Kidney glomerular epithelial cell (primary cell): ENCODE measurements at regions not wholly inside any gene's neighbourhood (a gene's known extent, or its start where the extent isn't known, plus 50 kb on each side); places are given as distances from the start of the nearest gene placed in this dataset.

Experiments
- DNase-seq: peaks from one replicate; lab custom pipeline; 2025; lab: John Stamatoyannopoulos, UW

DNA sequence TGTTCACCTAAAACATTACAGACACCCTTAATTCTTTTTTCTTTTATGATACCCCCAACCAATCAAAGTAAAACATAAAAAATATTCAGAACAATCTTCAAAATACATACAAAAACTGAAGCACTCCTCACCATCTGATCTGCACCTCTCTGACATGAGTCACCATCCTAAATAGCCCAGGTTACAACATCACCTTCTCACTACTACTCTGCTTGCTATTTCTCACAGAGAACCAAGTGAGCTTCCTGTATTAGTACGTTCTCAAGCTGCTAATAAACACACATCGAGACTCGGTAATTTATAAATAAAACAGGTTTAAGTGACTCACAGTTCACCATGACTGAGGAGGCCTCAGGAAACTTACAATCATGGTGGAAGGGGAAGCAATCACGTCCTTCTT, 183.5 kb downstream of the CBLN2 start:
- DNase-seq: no peak

DNA sequence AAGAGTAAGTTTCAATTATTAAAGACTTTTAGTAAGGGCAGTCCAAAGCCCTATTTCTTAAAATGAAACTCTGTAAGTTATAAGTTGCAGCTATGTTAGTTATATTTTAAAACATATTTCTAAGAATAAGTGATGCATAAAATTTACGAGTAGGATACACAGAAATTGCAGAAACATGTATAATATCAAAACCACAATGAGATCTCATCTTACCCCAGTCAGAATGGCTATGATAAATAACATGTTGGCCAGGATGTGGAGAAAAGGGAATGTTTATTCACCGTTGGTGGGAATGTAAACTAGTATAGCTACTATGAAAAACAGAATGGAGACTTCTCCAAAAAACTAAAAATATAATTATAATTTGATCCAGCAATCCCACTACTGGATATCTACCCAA, 201.2 kb downstream of the CBLN2 start:
- no peak for DNase-seq

DNA sequence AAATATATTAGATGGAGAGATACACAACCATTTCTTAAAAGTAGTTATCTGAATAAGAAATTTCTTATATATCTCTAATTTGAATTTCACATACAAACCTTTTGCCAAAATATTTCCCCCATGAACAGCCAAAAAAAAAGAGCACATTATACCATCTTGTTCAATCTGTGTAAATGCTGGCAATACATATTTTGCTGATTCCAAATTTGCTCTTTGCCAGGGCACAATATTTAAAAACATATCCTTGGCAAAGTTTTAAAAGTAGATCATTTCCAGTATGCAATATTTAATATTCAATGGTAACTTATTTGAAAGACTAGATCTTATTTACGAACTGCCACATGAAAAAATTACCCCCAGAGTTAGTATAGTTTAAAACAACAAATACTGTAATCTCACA, 204.2 kb downstream of the CBLN2 start:
- DNase-seq: no peak

DNA sequence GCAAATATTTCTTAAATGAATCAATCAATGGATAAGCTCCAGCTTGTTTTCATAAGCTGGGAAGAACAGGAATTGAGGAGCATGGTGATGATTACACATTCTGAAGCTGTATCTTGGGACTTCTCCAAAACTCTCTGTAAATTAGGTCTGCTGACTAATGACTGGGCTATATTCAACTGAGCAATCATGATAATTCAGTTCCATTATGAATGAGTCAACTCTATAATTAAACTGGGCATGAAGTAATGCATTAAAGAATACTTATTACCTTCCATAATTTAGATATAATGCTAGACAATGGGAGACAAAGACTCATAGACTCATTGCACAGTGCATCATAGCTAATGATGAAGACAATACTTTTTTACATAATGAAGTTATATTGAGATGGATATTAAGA, 207.4 kb downstream of the CBLN2 start:
- DNase-seq: no peak

DNA sequence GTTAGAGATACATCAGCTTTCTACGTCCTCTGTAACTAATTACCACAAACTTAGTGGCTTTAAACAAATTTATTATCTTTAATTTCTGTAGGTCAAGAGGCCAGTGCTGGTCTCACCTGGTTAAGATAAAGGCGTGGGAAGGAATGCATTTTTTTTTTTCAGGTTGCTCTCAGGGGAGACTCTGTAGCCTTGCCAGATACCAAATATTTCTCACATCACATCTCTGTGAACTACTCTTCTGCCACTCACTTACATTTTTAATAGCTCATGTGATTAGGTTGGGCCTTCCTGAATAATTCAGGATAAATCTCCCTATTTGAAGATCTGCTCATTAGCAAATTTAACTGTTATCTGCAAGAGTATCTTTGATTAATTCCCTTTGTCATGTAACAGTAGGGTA, 214.6 kb downstream of the CBLN2 start:
- no peak for DNase-seq

DNA sequence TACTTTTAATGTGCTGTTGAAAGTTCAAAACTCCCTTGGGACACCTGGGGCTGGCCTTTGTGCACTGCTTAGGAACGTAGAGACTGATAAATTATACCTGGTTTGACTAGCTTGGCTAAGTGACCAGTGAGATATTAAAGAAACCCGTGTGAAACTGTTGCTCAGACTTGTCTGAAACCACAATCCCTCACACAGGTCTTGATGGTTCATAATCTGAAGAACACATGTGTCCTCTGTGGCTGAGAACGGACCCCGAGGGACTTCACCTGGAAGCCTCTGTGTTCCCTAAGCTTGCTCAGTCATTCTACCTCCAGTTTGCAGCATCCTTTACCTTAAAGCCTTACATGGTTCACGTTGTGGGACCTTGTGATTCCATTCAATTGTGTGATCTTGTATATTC, 218.8 kb downstream of the CBLN2 start:
- no peak for DNase-seq

DNA sequence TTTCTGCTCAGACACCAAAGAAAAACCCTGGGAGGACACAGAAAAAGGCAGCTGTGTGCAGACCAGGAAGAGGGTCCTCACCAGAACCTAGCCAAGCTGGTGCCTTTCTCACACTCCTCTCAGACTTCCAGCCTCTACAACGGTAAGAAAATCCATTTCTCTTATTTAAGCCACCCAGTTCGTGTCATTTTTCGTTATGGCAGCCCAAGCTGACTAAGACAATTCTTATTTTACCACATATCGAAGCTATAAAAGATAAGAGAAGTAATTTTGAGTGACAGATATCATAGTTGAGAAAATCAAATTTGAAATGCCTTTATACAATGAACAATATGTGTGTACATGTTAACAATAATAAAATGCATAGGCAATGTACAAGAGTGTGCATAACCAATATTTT, 219.5 kb downstream of the CBLN2 start:
- no peak for DNase-seq

DNA sequence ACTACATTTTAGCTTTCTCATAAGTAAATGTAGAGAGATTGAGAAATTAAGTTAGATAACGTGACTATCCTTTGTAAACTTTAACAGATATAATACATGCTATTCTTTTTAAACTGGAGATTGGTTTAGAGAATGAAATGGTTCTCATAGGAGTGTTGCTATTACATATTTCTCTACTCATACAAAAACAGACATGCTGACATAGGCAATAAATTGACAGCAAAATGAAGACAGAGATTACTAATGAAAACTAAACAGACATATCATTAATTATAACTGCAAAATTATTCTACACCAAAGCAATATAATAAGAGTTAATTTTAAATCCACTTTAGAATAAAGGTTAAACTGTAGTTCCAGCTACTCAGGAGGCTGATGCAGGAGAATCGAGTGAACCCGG, 227.6 kb downstream of the CBLN2 start:
- no peak for DNase-seq

DNA sequence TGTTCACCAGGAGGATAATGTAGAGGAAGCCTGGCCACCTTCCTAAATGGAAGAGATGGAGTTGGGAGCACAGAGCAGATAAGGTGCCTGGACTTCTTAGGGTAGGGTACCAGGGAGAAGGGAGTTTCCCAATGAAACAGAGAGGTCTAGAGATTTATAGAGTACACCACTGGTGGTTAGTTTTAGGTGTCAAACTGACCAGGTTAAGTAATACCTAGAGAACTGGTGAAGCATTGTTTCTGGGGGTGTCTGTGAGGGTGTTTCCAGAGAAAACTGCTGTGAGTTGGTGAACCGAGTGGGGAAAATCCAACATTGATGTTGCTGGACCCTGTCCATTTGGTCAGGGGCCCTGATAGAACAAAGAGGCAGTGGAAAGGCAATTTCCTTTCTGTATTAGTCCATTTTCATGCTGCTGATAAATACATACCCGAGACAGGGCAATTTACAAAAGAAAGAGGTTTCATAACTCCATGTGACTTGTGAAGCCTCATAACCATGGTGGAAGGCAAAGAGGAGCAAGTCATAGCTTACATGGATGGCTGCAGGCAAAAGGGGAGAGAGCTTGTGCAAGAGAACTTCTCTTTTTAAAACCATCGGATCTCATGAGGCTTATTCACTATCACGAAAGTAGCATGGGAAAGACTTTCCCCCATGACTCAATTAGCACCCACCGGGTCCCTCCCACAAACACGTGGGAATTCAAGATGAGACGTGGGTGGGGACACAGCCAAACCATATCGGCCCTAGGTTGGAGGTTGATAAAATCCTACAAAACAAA, 260.8 kb downstream of the CBLN2 start:
- no peak for DNase-seq

DNA sequence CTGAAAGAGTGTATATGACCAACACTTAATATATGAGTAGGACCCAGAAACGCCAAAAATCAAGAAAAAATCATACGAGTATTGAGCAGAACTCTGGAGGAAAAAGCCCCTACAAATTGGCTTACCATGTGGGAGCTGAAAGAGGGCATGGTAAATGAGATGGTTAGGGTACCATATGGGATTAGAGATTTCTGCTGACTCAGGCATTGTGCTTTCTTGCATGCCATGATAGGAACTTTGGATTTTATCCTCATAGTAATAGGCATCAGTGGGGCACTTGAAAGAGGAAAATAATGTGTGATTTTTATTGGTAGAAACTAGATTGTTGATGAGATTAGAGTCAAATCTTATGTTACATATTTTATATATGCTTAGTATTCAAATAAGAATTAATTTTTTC, 271.1 kb downstream of the CBLN2 start:
- DNase-seq: no peak

DNA sequence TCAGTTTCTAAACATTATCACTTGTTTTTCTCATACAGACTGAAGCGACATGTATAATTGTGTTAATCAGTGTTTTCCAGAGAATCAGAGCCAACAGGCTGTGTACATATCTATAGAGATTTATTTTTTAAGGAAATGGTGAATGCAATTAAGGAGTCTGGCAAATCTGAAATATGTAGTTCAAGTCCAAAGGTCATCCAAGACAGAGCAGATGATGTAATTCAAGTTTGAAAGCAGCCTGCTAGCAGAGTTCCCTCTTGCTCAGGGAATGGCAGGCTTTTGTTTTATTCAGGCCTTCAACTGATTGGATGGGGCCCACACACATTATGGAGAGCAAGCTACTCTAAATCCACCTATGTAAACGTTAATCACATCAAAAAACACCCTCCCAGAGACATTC, 282.6 kb downstream of the CBLN2 start:
- DNase-seq: no peak

DNA sequence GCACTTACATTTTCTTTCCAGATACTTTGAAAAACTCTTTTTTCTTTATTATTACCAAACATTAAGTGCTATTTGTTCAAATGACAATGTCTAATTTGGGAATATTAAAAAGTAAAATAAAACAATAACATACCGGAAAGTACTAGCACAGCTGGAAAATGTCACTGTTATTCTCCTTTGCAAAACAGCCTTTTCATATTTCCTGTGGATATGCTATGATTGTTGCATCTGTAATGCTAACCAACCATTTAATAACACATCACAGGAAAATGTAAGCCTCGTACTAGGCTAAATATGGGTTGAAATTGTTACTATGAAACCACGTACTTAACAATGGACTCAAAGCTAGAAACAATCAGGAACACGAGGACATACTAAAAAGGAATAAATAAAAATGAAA, 298.1 kb downstream of the CBLN2 start:
- no peak for DNase-seq

DNA sequence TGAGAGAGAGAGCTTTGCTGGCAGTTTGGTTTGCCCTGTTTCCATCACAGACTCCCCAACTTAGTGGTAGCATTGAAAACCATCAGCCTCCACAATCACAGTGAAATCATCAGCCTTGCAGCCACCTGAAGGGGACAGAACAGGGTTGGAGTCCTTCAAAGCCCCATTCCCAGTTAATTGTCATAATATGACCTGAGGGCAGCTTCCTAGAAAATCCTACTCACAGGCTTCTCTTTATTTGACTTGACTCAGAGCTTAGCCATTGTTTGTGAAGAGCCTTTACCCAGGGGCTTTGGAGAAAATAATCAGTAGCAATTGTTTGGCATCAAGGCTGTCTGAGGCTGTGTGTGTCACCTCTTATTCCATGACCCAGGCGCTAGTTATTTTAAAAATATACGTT, 308.7 kb downstream of the CBLN2 start:
- DNase-seq: no peak

DNA sequence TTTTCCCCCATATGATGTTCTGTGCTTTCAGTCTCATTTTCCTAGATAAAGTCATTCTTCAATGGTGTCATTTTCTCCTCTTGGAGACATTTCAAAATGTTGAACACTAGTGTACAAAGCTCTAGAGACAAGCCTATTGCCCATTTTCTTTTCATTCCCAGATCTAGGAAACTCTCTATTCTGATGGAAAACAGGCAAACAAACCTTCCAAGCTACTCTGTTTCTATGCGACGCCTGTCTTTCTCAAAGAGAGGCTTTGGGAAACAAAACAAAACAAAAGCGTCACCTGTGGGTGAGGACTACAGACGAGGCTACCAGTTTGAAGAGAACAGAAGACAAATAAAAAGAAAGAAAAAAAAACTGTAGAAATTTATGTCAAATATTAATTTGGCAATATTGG, 311.0 kb downstream of the CBLN2 start:
- no peak for DNase-seq

DNA sequence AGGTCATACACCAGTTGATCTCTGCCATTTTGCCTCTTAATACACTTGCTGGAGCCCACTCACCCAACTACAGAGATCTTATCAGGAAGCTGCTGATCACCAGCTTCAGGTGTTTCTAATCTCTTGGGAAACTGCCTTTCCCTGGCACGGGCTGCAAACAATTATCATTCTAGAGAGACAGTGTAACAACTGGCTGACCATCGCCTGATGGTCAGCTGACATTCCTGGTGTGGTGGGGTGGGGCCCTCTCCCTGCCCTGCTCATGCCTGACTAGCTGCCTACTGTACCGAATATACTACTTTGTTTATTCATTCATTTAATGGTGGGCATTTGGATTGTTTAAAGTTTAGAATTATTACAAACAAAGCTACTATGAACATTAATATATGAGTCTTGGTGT, 311.5 kb downstream of the CBLN2 start:
- DNase-seq: no peak

DNA sequence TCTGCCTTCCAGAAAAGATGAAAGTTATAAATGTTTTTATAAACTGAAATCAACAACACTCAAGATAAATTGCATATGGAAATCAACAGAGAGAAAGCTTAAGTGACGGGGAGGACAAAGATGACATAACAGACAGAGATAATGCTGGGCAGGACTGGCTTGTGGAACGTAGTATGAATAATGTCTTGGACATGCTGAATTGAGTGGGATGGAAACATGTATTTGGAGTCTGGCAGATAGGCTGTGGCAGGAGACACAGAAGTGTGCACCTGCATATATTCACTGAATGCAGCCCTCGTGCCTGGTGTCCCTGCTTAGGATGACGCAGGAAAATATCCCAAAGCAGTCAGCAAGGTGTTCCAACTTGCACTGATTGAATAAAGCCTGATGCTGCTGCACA, 318.2 kb downstream of the CBLN2 start:
- DNase-seq: no peak

DNA sequence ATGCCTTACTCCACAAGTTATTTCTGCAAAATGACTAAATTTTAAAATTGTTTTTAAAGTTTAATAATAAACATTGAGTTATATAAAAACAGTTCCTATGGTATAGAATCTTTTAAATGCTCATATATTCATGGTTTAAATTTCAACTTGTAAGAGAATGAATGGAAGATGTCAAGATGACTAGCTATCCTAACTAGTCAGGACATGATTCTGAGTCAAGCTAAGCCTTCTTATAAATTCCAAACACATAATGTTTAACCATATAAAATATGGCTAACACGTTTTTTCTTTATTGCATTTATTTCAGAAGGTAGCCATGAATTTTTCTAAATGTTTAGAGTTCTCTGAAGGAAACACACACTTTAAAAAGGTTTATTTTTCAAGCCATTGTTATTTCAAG, 320.4 kb downstream of the CBLN2 start:
- DNase-seq: no peak

DNA sequence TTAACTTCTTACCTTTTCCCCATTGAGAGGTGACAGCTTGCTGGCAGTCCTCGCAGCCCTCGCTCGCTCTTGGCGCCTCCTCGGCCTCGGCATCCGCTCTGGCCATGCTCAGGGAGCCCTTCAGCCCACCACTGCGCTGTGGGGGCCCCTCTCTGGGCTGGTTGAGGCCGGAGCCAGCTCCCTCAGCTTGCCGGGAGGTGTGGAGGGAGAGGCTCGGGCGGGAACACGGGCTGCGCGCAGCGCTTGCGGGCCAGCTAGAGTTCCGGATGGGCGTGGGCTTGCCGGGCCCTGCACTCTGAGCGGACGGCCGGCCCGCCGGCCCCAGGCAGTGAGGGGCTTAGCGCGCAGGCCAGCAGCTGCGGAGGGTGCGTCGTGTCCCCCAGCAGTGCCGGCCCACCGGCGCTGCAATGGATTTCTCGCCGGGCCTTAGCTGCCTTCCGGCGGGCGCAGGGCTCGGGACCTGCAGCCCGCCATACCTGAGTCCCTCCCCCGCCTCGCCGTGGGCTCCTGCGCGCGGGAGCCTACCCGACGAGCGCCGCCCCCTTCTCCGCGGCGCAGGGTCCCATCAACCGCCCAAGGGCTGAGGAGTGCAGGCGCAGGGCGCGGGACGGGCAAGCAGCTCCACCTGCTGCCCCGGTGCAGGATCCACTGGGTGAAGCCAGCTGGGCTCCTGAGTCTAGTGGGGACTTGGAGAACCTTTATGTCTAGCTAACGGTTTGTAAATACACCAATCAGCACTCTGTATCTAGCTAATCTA, 335.0 kb downstream of the CBLN2 start:
- DNase-seq: no peak

DNA sequence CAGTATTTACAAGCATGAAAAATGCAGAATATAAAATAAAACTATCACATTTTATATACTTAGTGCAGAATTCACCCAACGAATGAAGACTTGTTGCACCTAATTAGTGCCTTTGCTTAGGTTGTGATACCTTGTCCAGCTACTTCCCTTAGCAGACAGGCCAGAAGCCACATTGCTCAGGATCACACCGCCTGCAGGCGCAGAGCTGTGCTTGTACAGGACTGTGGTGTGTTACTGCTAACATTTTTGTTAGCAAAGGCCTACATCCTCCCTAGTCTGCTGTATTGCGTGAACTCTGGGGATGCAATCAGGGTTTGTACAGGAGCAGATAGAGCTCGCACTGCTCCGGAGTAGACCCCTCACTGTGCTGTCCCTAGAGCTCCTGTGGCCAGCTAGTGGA, 336.9 kb downstream of the CBLN2 start:
- no peak for DNase-seq

DNA sequence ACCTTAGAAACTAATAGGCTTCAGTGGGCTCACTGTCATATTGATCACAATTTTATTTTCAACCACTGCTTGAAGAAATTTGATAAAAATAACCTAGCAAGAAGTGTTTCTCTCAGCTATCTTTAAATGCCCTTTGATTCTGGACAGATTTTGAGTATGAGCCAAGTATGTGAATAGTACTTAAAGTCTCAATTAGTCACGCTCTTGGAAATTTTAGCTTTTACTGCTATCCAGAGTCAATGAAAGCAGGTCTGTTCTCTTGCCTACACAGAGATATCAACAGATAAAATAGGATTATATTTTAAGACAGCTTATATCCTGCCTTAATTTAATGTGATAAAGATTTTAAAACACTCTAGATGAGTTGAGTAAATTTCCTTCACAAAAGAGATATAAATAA, 337.3 kb downstream of the CBLN2 start:
- DNase-seq: no peak

DNA sequence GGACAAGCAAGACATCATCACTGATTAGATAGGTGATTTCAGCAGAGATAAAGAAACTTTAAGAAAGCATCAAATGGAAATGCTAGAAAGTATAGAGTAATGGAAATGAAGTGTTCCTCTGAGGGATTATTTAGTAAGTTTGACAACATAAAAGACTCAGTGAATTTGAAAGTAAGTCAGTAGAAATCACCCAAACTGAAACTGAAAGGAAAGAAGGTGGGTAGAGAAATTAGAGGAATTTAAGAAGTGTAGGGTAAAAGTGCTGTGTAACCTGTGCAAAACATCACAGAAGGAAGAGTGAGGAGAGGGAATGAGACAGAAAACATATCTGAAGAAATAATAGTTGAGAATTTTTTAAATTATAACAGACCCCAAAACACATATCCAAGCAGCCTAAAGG, 343.1 kb downstream of the CBLN2 start:
- DNase-seq: no peak

DNA sequence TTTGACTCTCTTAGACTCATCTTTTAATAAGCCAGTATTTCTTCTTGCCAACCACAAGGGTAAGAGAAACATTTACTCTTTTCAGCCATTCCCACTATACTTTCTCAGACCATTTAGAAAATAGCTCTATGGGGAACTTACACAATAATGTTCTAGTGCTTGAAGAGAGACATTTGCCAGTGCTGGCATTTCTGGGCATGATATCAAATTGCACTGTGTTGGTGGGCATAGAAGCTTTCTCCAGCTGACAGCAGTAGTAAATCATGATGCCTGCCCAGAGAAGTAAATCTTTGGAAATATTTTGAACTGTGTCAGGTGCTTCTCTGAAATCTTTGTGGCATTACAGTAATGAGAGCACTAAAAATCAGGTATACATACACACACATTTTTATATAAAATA, 346.6 kb downstream of the CBLN2 start:
- no peak for DNase-seq

DNA sequence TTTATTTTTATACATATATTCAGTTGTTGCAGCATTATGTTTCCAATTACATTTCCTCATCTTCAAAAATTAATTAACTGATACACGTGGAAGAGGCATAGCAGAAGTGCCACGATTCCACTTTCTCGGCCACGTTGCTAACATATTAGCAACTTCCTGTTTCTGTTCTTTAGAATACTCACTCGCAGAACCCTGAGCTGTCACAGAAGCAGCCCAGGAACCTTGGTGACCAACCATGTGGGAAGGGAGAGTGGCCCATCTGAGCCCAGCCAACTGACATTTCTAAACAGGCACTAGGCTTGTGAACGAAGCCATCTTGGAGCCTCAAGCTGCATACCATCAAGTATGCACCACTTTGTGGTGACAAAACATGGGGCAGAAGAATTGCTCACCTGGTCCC, 350.1 kb downstream of the CBLN2 start:
- no peak for DNase-seq

DNA sequence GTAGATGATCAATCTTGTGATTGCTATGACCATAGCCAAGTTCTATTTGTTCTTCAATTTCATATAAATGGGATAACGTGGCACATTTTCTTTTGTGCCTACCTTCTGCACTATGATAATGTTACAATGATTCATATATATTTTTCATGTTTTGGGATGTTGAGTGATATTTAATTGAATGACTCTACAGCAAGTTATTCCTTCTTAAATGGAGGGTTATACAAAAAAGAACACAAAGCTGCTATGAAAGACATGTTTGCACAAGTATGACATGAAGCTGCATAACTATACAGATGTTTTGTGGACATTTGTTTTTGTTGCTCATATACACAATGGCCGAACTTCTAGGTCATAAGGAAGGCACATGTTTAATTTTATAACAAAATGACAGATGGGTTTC, 356.2 kb downstream of the CBLN2 start:
- no peak for DNase-seq
